Liver (tissue), 3 donors: ENCODE measurements at regions not wholly inside any gene's neighbourhood (a gene's known extent, or its start where the extent isn't known, plus 50 kb on each side); places are given as distances from the start of the nearest gene placed in this dataset.

Experiments used
- CTCF ChIP-seq: fragments of 150-350 bp; IDR thresholded peaks from 2 replicates; pipeline ENCODE4 v1.5.1; 2017; ENCODE audit warnings: improper control_type of control experiment, low read depth, low read length; ENCODE audit not compliant: missing input control
- NR2F2 ChIP-seq: IDR thresholded peaks from 2 replicates; pipeline ENCODE4 v1.6.1; 2016; ENCODE audit warnings: antibody characterized with exemption
- REST ChIP-seq: IDR thresholded peaks from 2 replicates; pipeline ENCODE4 v1.6.1; 2016; ENCODE audit warnings: antibody characterized with exemption, mild to moderate bottlenecking
- TAF1 ChIP-seq: conservative IDR thresholded peaks from 2 replicates; pipeline ENCODE4 v1.6.1; 2016; ENCODE audit warnings: antibody characterized with exemption, mild to moderate bottlenecking
- YY1 ChIP-seq: IDR thresholded peaks from 2 replicates; pipeline ENCODE4 v1.6.1; 2016; ENCODE audit warnings: antibody characterized with exemption, mild to moderate bottlenecking
- TF ChIP-seq, protein P1 (sequence below): IDR thresholded peaks from 2 replicates; pipeline ENCODE4 v1.6.1; 2016; ENCODE audit warnings: antibody characterized with exemption
- donor health status: healthy.
- donor health status: healthy.

DNA sequence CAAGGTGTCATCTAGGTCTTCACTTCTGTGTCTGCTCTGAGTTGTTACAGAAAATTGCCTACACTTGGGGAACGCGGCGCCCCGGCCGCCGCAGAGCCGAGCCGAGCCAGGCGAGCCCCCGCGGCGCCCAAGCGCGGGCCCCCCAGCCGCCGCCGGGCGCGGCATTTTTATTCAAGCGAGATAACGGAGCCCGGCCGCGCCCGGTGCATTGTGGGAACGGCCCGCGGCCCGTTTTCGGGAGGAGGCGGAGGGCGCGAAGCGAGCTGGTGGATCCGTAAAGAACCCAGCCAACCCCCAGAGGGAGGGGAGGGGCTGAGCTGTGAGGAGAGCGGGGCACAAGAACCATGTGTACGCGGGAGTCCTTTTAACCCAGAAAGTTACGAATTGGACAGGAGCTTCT is 191.8 kb downstream of the FTCDNL1 start:
- TF ChIP-seq CTCF (no peak), REST (no peak), TAF1 (no peak), YY1 (no peak), NR2F2 (no peak)
- TF ChIP-seq, protein P1, sequence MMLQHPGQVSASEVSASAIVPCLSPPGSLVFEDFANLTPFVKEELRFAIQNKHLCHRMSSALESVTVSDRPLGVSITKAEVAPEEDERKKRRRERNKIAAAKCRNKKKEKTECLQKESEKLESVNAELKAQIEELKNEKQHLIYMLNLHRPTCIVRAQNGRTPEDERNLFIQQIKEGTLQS: no peak
